GM12878 (cell line): ENCODE measurements at regions not wholly inside any gene's neighbourhood (a gene's known extent, or its start where the extent isn't known, plus 50 kb on each side); places are given as distances from the start of the nearest gene placed in this dataset.

ENCODE experiments used
- ATAC-seq: fragments of 200-7000 bp; cut with Tn5 transposase; 3 replicates; pipeline ENCODE4 v1.9.1; 2020; ENCODE audit warnings: mild to moderate bottlenecking, moderate library complexity
- BruUV-seq: library from RNA; stranded (reverse); fragments of 400-500 nt; replicated peaks from 2 replicates; lab custom pipeline; 2021; lab: Mats Ljungman, UMichigan
- CTCF ChIA-PET: fragments of 300-600 bp; sonication (Branson Sonifier 250); formaldehyde crosslinking; extraction: SDS; loops from one replicate; lab custom pipeline; 2021; ENCODE audit warnings: inconsistent platforms; lab: Yijun Ruan, JAX
- POLR2A ChIA-PET: fragments of 350-600 bp; formaldehyde crosslinking; extraction: SDS; loops from one replicate; lab custom pipeline; 2021; ENCODE audit warnings: inconsistent platforms; lab: Charles Lee
- RAD21 ChIA-PET: fragments of 300-600 bp; sonication (Branson Sonifier 250); formaldehyde crosslinking; loops from one replicate; lab custom pipeline; 2023; ENCODE audit warnings: antibody characterized with exemption; ENCODE audit not compliant: unreplicated experiment; lab: Charles Lee
- SMC1A ChIA-PET: fragments of 300-600 bp; sonication (Branson Sonifier 250); formaldehyde crosslinking; loops from one replicate; lab custom pipeline; 2023; ENCODE audit not compliant: unreplicated experiment, uncharacterized antibody; lab: Charles Lee
- DNase-seq: peaks from one replicate; pipeline ENCODE4 v3.0.0-alpha.2; 2011; ENCODE audit warnings: low read depth, low spot score
- FAIRE-seq: peaks from 3 replicates; lab custom pipeline; 2011; peaks lifted over from hg19 to GRCh38; lab: Jason Lieb, UNC
- H2AFZ ChIP-seq: 2 replicates; pipeline ENCODE4 v1.6.0; 2011; ENCODE audit warnings: low read depth, low read length, control low read depth; ENCODE audit not compliant: control insufficient read depth
- H3K27ac ChIP-seq: 2 replicates; pipeline ENCODE4 v1.5.1; 2011; ENCODE audit warnings: control low read depth; ENCODE audit not compliant: control insufficient read depth, insufficient read depth
- H3K27me3 ChIP-seq, 2 experiments: replicated peaks in 1 of 2; 2 replicates each; pipeline versions ENCODE4 v1.6.0 to v1.6.1; 2011; ENCODE audit warnings: low read length in 1 of 2; ENCODE audit not compliant: control insufficient read depth in 2 of 2, insufficient read depth in 2 of 2
- H3K36me3 ChIP-seq, 2 experiments: 2 replicates each; pipeline ENCODE4 v1.5.1; 2011; ENCODE audit warnings: low read length in 1 of 2; ENCODE audit not compliant: control insufficient read depth in 2 of 2, insufficient read depth in 2 of 2
- H3K4me1 ChIP-seq: 2 replicates; pipeline ENCODE4 v1.6.1; 2011; ENCODE audit warnings: mild to moderate bottlenecking, low read length, moderate library complexity, mixed read lengths; ENCODE audit not compliant: control insufficient read depth, insufficient read depth
- H3K4me2 ChIP-seq: 2 replicates; pipeline ENCODE4 v1.6.0; 2011; ENCODE audit warnings: control low read depth; ENCODE audit not compliant: control insufficient read depth, insufficient read depth
- H3K4me3 ChIP-seq: fragments of 200-600 bp; sonication (generic); 2 replicates; pipeline ENCODE4 v1.5.1; 2016
- H3K79me2 ChIP-seq: 2 replicates; pipeline ENCODE4 v1.6.0; 2011; ENCODE audit warnings: low read length; ENCODE audit not compliant: control insufficient read depth, insufficient read depth
- H3K9ac ChIP-seq: 2 replicates; pipeline ENCODE4 v1.8.0; 2011; ENCODE audit warnings: low read length, control low read depth, mixed read lengths; ENCODE audit not compliant: control insufficient read depth, insufficient read depth
- H3K9me3 ChIP-seq: replicated peaks from 3 replicates; pipeline ENCODE4 v1.5.1; 2011; ENCODE audit warnings: mild to moderate bottlenecking, low read length; ENCODE audit not compliant: control insufficient read depth, insufficient read depth
- H4K20me1 ChIP-seq: 2 replicates; pipeline ENCODE4 v1.6.0; 2011; ENCODE audit not compliant: control insufficient read depth, insufficient read depth
- CBX3 ChIP-seq: fragments of 200-600 bp; sonication (generic); IDR thresholded peaks from 2 replicates; pipeline ENCODE4 v1.6.1; 2016; ENCODE audit warnings: low read depth, borderline replicate concordance
- CUX1 ChIP-seq: IDR thresholded peaks from 2 replicates; pipeline ENCODE4 v1.6.1; 2012; ENCODE audit warnings: improper control_type of control experiment, low read depth, low read length; ENCODE audit not compliant: insufficient replicate concordance
- EP300 ChIP-seq, 2 experiments: fragments of 150-350 bp in 1 of 2; IDR thresholded peaks; 2 replicates each; pipeline ENCODE4 v1.6.1; 2011 to 2012; ENCODE audit warnings: low read depth in 2 of 2, low read length in 2 of 2, borderline replicate concordance in 1 of 2, improper control_type of control experiment in 1 of 2, inconsistent platforms in 1 of 2; ENCODE audit not compliant: control insufficient read depth in 1 of 2
- ETV6 ChIP-seq, 2 experiments: fragments of 450-650 bp in 1 of 2; IDR thresholded peaks in 1 of 2; conservative IDR thresholded peaks in 1 of 2; 2 replicates each; pipeline ENCODE4 v1.6.1; 2014; ENCODE audit warnings: antibody characterized with exemption in 1 of 2, borderline replicate concordance in 1 of 2, low read depth in 1 of 2, mild to moderate bottlenecking in 1 of 2, moderate library complexity in 1 of 2
- IRF4 ChIP-seq: IDR thresholded peaks from 2 replicates; pipeline ENCODE4 v1.6.1; 2011; ENCODE audit warnings: low read depth, low read length
- JUNB ChIP-seq: IDR thresholded peaks from 2 replicates; pipeline ENCODE4 v1.6.1; 2016; ENCODE audit warnings: antibody characterized with exemption, mild to moderate bottlenecking
- PRDM15 ChIP-seq: fragments of 450-650 bp; formaldehyde crosslinking; IDR thresholded peaks from 2 replicates; pipeline ENCODE4 v1.4.0; 2020; ENCODE audit warnings: mild to moderate bottlenecking, moderate library complexity
- YY1 ChIP-seq: IDR thresholded peaks from 2 replicates; pipeline ENCODE4 v1.6.1; 2011; ENCODE audit warnings: low read depth, mild to moderate bottlenecking, low read length
- ZNF592 ChIP-seq: fragments of 450-650 bp; IDR thresholded peaks from 2 replicates; pipeline ENCODE4 v1.6.1; 2017; ENCODE audit warnings: mild to moderate bottlenecking, moderate library complexity
- WGBS: methylation state at CpG from one replicate; pipeline ENCODE4 v1.1.6; 2016; ENCODE audit warnings: low lambda C conversion rate; ENCODE audit not compliant: insufficient replicate concordance, insufficient coverage; ENCODE audit errors: missing lambda C conversion rate; 5-methylcytosine and 5-hydroxymethylcytosine counted together
- in situ Hi-C: fragments of 300-500 bp; cut with MboI; formaldehyde crosslinking; loops from 9 replicates; pipeline ENCODE4 v1.14.3; 2018; ENCODE audit warnings: mixed read lengths
- intact Hi-C: fragments of 100-400 bp; cut with micrococcal nuclease; formaldehyde crosslinking; loops from one replicate; pipeline ENCODE4 v1.14.2; 2022; ENCODE audit not compliant: unreplicated experiment

GRCh38 chr17:70871180-70871818 lies 702.0 kb downstream of the KCNJ2 start:
- no peaks in the 10 kb centered on the region; the same call in 2 of the 3 replicates for H3K9me3 ChIP-seq
- H3K9ac ChIP-seq = no peak overlapping the region
- BruUV-seq = no TSS peak
- no peaks in the 10 kb centered on the region for H3K27me3 ChIP-seq
- ATAC-seq (no peak), DNase-seq (no peak), FAIRE-seq (no peak)
- in situ Hi-C loops (no loop called here), intact Hi-C loops (no loop called here)
- SMC1A ChIA-PET = no interaction called here
- WGBS = 8% methylated on average over 1 of the region's 1 CpG
- no peaks in the 10 kb centered on the region for H3K36me3 ChIP-seq
- H3K79me2 ChIP-seq = no peaks in the 10 kb centered on the region
- RAD21 ChIA-PET = no interaction called here
- no peak overlapping the region for H3K4me3 ChIP-seq
- no peak overlapping the region for H2AFZ ChIP-seq
- H3K4me1 ChIP-seq = no peaks in the 10 kb centered on the region
- POLR2A ChIA-PET = no interaction called here
- CTCF ChIA-PET = interaction anchor here (0.7 kb wide), 1 partner anchor 271 kb away, joined by 3 read pairs; no protein-coding TSS in a partner anchor
- no peak overlapping the region for H3K4me2 ChIP-seq
- H4K20me1 ChIP-seq = no peaks in the 10 kb centered on the region
- no peak overlapping the region for H3K27ac ChIP-seq
- no peak for TF ChIP-seq YY1
- no peak for TF ChIP-seq IRF4
- no peak for TF ChIP-seq ETV6 (conservative IDR thresholded peaks at IDR 0.05 in 1 of 2, IDR thresholded peaks at IDR 0.05 in 1 of 2; ENCODE audit: borderline replicate concordance in 1 of 2, low read depth in 1 of 2)
- no peak for TF ChIP-seq CBX3
- TF ChIP-seq JUNB = no peak
- no peak for TF ChIP-seq PRDM15 (CRISPR knock-in tag)
- TF ChIP-seq CUX1 = no peak
- no peak for TF ChIP-seq EP300 (IDR thresholded peaks at IDR 0.05; ENCODE audit: borderline replicate concordance in 1 of 2, control insufficient read depth in 1 of 2, low read depth in 2 of 2, low read length in 2 of 2)
- no peak for TF ChIP-seq ZNF592
